Hematopoietic multipotent progenitor cell treated with erythropoietin and hydrocortisone succinate and interleukin-3 and kit ligand, for 6 days (in vitro differentiated cells): ENCODE measurements at regions not wholly inside any gene's neighbourhood (a gene's known extent, or its start where the extent isn't known, plus 50 kb on each side); places are given as distances from the start of the nearest gene placed in this dataset.
A peak's percentile ranks its signal among the peaks of the same experiment; 100 is the strongest.
"Not testable (repeated sequence)": the region's sequence is repeated elsewhere in the genome, so short reads cannot be mapped to it uniquely, and the experiment has no call there.

Source experiments
- DNase-seq: peaks from one replicate; pipeline ENCODE4 v3.0.0-alpha.2; 2015

DNA sequence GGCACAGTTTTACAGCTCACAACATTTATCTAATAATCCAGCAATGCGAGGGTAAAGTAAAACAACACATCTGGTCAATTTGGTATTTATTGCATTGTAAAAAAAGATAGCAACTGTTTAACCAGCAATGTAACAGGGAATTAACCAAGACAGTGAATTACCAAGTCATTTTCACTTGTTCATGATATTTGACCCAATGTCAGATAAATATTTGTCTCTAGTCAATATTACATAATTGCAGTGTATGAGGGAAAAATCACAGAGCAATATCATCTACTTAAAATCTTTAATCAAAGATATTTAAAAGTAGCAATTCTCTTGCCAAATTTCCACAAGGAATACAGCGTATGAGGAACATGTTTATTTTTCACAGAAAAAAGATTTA, 1265.1 kb upstream of the CHAC2 start:
- no peak for DNase-seq

DNA sequence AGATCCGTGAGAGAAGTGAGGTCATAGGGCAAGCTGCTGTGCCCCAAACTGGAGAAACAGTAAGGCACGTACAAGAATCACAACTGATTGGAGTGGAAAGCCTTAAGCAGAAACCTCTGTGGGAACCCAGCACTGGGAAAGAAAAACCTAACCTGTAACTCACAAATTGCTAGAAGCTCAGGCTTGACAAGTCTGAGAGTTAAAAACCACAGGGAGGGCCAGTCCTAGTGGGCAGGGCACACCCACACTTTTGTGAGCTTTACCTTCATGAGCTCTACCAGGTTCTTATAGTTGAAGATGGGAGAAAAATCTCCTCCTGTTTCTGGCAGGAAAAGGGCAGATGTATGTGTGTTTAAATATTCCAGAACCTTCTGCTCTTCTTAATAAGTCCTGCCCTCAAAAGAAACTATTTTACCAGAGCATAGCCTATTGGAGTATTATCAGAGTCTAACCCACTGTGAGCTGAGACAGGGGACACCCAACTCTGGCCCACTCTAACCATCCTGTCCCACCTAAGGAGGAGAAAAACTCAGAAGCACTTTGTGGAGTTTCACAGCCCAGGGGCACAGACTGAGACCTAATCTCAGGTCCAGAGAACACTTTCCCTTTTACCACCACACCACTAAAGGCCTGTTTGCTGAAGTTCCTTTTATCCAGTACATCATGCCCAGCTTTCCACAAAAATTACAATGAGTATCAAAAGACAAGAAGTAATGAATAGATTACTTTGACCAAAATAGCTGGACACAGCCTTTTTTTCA, 1265.7 kb upstream of the CHAC2 start:
- no peak for DNase-seq

- DNase-seq, result no peak
These were observed 1267.0 kb upstream of the CHAC2 start for GRCh38 chr2:52500561-52500960.

DNA sequence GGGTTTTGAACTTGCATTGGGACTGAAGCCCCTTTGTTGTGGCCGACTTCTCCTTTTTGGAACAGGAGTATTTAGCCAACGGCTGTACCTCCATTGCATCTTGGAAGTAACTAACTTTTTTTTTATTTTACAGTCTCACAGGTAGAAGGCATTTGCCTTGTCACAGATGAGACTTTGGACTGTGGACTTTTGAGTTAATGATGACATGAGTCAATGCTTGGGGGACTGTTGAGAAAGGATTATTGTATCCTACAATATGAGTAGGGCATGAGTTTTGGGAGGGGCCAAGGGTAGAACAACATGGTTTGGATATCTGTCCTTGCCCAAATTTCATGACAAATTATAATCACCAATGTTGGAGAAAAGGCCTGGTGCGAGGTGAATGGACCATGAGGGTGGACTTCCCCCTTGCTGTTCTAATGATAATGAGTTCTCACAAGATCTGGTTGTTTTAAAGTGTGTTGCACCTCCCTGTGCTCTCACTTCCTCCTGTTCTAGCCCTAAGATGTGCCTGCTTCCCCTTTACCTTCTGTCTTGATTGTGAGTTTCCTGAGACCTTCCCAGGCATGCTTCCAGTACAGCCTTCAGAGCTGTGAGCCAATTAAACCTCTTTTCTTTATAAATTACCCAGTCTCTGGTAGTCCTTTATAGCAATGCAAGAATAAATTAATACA, 1269.4 kb upstream of the CHAC2 start:
- DNase-seq, result no peak

DNA sequence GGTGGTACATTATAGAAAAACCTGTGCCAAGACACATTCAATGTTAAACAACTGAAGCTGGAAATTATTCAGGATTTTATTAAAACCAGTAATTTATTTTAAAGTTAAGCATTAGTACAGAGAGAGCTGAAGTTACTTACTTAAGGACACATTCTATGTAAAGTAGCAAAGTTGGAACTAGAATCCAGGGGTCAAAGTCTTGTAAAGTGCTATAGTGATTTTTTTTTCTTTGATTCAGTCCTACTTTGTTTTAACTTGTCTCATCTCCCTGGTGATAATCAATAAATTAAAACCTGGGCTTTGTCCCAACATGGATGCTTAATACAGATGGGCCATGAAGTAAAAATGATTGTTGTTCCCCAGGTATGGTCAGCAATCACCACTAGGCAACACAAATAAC, 1271.8 kb upstream of the CHAC2 start:
- DNase-seq, result no peak

GRCh38 chr2:52477166-52477565, 1290.4 kb upstream of the CHAC2 start:
- DNase-seq, result no peak

GRCh38 chr2:52475590-52475989, 1292.0 kb upstream of the CHAC2 start:
- DNase-seq, result no peak

DNA sequence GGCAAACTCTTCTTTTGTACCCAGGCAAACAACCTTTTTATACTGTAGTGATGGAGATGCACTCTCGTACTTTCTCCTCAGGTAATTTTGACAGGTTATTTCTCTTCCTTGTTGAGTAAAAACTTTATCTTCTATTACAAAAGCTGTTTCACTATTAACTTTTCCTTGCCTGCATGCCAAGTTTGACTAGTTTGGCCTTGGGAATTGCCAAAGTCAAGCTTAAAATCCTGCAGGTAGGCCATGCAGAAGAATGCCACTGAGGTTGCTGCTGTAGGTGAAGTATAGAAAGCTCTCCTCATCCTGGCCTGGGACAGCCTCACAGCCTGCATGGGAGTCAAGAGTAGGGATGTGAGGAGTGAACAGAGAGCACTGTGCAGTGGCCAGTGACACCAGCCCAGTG, 1293.5 kb upstream of the CHAC2 start:
- no peak for DNase-seq

GRCh38 chr2:52473526-52473925, 1294.1 kb upstream of the CHAC2 start:
- DNase-seq, result no peak

DNA sequence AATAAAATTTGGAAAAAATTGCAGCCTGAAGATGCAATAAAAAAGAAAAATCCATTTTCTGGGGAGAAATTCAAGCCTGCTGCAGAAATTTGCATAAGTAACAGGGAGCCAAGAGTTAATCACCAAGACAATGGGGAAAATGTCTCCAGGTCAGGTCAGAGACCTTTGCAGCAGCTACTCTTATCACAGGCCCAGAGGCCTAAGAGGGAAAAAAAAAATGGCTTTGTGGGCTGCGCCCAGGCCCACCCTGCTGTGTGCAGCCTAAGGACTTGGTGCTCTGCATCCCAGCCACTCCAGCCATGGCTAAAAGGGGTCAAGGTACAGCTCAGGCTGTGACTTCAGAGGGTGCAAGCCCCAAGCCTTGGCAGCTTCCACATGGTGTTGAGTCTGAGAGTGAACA, 1297.1 kb upstream of the CHAC2 start:
- DNase-seq, result not testable (repeated sequence)

DNA sequence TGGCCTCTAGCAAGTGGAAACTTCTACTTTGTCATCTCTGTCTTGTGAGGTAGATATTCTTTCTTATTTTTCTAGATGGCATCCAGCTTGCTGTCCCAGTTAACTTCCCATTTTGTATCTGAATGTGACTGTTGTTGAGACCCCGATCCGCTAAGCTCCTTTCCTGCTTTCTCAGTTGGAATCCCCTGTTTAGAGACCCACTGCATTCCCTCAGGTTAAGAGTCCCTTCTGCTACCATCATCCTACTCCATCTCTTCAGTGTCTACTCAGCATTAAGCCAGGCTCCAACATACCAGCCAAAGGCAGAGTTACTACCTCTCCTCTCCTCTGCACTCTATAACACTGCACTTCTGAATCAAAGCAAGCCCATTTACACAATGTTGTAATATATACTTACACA, 1300.4 kb upstream of the CHAC2 start:
- DNase-seq, result no peak

GRCh38 chr2:52465287-52465686, 1302.3 kb upstream of the CHAC2 start:
- no peak for DNase-seq

DNA sequence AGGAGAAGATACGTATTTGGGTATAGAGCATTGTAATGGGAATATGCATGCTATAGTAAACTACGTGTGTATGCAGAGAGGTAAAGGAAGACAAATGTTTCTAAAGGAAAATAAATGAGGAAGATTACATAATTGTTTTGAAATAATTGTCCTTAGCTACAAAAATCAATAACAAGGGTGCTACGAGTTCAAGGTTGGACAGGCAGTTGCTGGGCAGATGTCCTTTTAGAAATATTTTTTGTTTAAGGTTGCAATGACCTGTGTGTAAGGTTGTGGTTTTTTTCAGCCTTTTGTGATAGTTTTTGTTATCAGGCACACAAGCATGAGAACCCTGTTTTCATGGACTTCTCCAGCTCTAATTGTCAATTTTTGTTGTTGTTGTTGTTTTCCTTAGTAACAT, 1304.1 kb upstream of the CHAC2 start:
- no peak for DNase-seq

GRCh38 chr2:52456561-52457377, 1310.8 kb upstream of the CHAC2 start:
- DNase-seq, result no peak

GRCh38 chr2:52454962-52455361, 1312.6 kb upstream of the CHAC2 start:
- no peak for DNase-seq

- no peak for DNase-seq
These were observed 1315.4 kb upstream of the CHAC2 start for GRCh38 chr2:52452201-52452600.

- no peak for DNase-seq
These were observed 1321.9 kb upstream of the CHAC2 start for GRCh38 chr2:52445686-52446085.

GRCh38 chr2:52431352-52431760, 1336.2 kb upstream of the CHAC2 start:
- DNase-seq, result no peak

DNA sequence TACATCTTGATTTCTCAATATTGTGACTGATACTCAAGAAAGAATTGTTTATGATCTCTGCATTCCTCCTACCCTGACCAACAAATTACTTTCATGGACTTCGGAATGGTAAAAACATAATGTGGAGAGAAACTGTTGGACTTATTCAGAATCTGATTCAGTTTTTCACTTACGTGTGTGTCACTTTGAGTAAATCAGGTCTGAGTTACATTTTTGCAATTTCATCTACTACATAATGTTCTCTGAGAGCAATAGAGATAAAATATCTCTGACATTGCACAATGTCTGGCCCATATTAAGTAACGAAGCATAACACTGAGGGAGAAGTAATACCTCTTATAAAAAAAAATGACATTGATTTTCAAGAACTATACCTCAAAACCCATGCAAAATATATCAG, 1337.9 kb upstream of the CHAC2 start:
- peak; percentile 13 for DNase-seq

DNA sequence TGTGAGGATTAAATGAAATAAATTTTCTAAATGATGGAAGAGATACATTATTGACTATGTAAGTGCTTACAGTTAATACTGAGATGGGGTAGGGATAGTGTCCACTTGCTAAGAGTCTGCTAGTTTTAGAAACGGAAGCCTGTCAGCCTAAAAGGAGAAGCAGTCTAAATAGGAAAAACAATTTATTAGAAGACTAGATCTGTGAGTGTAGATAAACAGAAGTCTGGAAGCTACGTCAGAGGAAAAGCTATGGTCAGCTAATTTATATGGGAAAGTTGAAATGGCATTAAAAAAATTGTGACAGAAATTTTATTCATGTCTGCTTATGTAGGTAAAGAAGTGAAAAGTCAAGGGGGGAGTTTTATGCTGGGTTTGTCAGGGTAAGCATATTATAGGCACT, 1338.4 kb upstream of the CHAC2 start:
- no peak for DNase-seq

DNA sequence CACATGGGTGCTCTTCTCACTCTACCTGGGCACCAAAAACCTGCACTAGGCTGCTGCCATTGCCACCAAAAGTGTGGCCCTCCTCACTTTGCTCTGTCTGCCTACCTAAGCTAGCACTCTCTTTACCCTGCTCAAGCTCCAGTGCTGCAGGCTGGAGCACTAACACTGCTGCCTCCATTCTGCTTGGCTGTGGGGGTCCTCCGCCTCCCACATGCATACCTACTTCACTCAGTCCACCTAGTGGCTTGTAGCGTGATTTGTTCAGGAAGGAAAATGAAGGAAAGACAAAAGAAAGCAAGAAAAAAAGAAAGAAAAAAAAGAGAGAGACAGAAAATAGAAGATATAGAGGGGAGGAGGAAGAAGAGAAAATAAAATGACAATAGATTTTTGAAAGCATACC, 1339.4 kb upstream of the CHAC2 start:
- no peak for DNase-seq

GRCh38 chr2:52423655-52424054, 1343.9 kb upstream of the CHAC2 start:
- DNase-seq, result no peak

DNA sequence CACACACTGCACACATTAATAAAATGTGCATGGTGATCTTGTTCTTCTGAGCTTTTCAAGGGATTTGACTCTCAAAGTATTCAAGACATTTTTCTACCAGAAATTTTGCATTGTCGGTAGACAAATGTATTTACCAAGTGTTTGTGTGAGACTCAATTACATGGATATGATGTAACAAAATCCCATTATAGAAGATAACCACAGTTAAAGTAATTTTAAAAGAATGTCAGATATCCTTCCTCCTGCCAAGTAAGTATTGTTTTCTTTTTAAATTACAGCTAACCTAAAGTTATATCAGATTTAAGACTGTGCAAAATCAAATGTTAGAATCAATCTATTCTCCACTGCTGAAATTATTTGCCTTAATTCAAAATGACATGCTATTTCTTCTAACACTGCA, 1344.5 kb upstream of the CHAC2 start:
- DNase-seq, result no peak

- no peak for DNase-seq
These were observed 1351.3 kb upstream of the CHAC2 start for GRCh38 chr2:52416340-52416739.
